ENCODE measurements at regions not wholly inside any gene's neighbourhood (a gene's known extent, or its start where the extent isn't known, plus 50 kb on each side); places are given as distances from the start of the nearest gene placed in this dataset.
"Not testable (repeated sequence)": the region's sequence is repeated elsewhere in the genome, so short reads cannot be mapped to it uniquely, and the experiment has no call there.

DNA sequence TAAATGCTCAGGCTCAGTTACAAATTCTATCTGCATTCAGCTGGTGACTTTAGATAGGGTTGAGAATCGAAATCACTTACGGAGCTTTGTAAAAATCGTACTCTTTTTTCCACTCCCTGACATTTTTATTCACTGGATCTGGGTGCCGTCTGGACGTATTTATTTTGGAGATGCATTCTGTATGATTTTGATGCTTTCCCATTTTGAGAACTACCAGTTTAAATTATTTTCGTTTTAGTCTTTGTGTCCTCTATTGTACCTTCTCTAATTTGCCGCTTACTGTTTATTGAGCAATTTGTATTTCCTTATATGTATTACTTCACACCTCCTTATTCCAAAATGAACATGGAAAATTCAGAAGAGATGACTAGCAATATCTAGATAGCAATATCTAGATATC lies 96.2 kb downstream of the FASLG start:
- no peak for DNase-seq

DNA sequence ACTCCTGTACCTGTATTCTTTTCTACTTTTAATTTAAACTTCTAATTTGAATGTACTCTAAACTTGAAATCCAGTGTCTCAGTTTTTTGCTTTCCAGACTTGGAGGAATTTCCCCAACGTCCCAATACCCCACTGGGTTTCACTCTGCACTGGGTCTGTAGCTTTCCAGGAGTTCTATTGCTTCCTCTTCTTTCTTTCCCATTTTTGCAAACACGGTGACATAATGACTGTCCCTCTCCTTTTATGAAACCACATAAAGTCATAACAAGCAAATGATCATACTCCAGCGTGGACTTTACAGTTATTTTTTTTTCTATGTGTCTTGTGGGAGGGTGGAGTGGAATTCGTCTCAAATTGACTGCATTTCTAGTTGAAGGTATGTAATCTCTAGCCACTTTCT lies 97.1 kb downstream of the FASLG start:
- no peak for DNase-seq

DNA sequence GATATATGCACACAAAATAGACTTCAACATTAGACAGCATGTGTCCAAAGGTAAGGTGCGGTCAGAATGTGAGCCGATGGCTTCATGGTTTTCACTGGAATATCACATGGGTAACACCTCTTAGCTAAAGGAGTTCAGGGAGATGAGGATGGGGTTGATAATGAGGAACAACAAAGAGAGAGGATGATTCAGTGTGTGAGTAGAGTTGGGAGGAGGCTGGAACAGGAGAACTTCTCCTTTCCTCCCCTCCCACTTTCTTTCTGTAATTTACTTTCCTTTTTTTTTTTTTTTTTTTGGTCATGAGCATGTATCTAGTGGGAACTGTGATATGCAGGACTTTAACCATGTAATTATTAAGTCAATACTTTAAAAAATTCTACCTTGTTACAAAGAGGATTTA lies 99.4 kb downstream of the FASLG start:
- DNase-seq, result no peak

DNA sequence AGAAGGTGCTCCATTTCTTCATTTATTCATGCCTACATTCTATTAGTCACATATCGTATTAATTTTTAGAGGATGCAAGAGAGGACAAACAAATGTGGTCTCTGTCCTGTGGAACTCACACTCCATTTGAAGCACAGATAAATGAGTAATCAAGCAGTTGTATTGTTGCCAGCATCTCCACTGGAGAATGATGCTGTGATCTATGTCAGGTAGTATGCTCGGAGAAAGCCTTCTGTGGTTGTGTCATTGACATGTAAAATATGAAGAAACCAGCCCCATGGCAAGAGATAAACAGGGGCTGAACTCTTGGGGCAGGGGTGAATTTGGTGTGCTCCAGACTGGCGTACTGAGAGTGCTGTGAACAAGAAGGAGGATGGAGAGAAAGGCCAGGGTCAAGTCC lies 101.2 kb downstream of the FASLG start:
- DNase-seq, result no peak

DNA sequence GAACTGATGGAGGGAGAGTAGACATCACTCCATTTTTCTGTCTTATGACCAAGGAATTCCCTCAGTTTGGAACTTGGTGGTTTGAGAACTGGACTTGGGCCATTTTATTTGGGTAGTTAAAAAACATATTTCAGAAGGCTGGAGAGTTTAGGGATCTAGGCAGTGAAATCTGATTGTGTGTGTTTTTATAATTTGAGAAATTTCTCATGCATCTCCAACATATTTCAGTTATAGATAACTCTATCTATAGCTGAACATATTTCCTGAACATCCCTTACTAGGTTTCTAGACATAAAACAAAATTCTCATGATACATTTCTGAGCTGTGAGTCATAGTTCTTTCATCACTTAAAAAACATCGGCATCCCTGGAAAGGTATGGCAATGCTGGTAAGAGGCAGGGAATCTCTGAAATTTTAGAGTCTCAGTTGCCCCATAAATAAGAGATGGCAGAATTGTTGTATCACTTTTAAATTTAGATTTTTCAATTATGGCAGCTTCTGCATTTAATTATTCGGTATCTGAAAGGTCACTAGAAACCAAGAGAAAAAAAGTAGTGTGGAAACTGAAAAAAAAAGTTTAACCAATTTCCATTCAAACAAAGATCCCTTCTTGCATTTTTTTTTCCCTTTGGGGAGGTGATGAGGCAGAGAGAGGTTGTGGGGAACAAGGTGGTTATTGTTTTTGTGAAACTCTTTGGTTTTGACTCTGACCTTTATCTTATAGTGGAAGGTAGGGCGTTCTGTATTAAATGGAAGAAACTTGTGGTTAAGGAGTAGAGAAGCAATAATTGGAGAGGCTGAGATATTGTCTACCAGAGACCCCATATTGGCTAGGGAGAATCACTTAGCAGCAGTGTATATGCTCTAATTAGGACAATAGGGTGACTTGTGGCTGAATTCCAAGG lies 102.9 kb downstream of the FASLG start:
- DNase-seq, result no peak

DNA sequence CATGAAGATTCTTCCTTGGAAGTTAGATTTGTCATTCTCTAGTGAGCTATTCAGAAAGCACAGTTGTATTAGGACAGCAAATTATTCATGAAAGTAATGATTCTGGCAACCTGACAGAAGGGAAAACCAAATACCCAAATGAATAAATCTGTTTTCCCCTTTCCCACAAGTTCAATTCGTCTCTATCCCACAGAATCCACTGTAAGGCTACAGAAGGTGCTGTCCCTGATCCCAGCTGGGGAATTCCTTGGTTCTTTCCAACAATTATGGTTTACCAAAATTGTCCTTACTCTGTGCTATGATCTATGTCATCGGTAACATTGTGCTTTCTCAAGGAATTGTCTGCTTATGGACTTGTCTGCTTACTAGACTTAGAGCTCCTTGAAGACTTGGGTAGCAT lies 104.2 kb downstream of the FASLG start:
- no peak for DNase-seq

DNA sequence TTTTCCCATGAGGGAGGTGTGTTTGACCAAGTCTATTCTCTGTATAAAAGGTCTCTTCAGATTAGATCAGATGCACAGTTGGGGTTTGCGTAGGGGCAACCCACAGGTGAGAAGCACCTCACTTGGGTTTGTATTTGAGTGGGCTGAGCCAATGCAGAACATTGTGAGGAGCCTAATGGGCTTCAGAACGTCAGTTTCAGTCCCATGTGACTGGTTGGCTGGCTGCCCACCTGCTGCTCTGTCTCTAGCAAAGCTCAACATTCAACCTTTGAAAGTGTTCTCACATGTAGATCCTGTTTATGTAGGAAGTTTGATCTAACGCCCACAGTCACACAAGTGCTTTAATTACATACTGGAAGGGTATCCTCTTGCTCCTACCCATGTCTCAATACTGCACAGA lies 105.5 kb downstream of the FASLG start:
- peak in 1 of 4 experiments; percentile 4 for DNase-seq

DNA sequence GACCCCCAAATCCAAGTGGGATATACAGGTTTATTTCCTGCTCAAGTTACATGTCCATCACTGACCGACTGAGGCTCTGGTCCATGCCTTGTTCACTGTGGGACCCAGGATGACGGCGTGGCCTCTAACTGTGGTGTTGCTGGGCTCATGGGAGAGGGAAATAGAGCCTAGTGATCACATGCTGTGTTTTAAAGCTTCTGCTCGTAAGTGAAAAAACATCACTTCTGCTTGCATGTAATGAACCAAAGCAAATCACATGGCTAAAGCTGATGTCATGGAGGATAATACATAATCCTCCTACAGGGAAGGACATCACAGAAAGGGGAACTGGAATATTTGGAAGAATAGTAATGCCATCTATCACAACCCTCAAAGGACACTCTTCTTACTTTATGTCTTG lies 107.6 kb downstream of the FASLG start:
- no peak for DNase-seq

DNA sequence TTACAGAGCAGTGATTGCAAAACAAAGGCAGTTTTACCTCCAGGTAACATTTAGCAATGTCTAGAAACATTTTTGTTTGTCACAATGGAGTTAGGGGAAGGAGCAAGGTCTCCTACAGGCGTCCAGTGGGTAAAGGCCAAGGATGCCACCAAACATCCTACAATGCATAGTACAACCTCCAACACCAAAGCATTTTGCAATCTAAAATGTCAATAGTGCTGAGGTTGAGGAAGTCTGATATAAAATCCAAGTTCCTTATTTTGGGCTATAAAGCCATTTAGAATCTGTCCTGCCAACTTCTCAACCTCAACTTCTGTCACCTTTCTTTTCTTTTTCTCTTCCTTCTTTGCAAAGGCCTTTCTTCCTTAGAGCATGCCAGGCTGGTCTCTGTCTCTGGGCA lies 111.2 kb downstream of the FASLG start:
- DNase-seq, result no peak

DNA sequence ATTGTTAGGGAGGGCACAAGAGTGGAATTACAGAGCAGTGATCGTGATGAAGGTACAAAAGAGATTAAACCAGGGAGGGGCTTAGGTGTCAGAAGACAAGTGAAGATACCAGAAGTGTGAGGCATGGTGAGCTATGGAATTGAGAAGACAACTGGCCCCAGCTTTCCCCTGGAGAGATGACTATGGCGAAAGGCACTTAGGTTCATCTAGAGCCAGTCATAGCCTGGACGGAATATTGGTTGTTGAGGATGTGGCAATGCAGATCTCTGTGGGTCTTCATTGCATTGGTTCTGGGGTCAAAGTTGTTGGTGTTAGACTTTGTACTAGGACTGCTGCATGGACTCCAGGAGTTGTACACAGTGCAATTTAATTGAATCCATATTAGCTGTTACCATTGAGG lies 115.7 kb downstream of the FASLG start:
- no peak for DNase-seq

DNA sequence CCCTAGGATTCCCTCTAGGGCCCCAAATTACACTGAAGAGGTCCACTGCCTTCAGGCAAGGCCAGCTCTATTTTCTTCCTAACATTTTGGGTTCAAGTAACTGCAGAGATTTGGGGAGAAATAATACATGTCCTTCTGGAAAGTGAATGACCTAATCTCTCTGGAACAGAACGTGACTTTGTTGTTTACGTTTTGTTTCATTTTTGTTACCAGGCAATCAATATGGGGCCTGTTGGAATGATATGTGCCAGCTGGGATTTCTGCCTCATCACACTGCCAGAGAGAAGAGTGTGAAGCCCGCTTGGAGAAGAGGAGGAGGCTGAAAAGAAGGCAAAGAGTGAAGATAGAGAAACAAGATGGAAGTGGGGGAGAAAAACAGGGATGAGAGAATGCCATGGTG lies 116.7 kb downstream of the FASLG start:
- no peak for DNase-seq

DNA sequence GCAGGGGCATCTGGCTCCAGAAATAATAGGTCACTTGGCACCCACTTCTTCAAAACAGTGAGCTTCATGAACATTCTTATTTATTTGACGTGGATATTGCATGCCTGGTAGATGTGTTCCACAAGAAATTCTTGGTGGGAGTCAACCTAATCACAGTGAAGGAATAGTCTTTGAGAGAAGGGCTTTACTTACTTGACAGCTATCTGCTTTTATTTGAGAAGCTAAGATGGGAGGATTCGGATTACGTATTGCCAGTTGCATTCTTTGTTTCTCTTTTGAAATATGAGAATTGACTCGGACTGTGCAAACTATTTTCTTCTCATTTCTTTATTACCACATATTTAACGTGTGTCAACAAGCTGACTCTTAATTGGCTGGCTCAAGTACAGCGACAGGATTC lies 117.2 kb downstream of the FASLG start:
- no peak for DNase-seq

DNA sequence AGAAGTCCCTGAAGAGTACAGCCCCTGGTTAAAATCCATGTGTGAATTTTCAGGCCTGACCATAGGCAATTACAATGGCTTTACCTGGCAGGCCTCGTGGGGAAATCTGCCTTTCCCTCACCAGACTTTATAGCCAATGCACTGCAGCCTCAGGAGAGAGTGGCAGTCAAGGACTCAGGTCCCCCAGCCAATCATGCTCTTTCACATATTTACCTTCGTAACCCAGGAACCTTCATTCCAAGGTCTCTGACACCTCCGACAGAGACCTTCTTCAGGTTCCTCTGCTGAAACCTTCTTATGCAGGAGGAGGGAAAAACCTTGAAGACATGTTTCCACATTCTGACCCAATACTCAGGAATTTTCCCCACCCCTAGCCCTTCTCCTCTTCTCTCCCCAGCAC lies 118.9 kb downstream of the FASLG start:
- no peak for DNase-seq

DNA sequence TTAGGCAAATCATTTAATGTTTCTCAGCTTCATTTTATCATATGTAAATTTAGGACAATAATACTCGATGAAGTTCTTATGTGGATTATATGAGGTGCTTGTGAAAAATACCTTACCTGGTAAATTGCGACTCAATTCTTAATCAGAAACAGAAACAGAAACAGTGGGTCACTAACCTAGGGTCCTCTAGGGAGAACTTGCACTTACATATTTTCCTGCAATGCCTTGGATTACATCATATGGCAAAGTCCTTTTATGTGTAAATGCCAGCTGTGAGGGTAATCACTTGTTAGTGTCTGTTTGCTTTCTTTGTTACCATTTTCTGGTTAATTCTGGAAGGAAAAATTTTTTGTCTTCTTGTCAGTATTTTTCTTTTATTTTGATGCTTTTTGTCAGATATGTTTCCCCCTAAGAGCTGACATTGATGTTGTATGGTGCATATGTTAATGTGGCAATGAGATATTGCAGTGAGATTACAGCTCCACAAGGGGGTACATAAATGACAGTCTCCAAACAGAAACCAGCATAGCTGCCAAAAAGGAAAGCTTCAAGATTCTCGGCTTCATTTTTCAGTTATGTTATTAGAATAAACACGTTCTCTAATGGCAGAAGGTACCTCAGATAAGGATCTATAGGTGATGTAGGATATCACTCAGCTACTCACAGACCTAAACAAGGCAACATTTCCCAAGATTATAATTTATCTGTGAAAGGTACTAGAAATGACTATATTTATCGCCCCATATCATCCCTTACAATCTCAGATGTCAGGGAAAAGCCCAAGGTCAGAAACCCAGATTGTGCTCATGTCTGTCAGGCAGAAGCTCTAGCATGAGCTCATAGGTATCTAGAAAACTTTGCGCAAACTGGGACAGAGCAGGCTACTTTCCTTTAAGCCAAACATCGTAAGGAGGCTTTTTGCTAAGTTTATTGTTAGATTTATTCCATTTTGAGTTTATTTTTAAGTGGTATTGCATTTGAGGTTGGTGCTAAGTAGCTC lies 119.9 kb downstream of the FASLG start:
- DNase-seq, result no peak

DNA sequence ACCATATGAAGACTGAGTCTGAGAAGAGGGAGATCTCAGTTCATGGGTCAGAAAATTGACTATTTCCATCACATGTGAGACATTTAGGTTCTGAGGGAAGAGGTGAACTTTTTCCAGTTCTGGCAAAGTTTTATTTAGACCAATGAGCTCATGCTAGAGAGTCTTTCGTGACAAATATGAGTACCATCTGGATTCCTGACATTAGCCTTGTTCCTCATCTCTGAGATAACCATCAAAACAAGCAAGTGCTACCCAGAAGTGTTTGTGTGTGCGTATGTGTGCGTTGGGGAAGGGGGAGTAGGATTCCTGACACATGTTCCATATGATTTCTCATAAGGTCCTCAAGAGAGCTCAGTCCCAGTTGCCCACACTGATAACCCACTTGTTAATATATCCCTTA lies 120.6 kb downstream of the FASLG start:
- no peak for DNase-seq

DNA sequence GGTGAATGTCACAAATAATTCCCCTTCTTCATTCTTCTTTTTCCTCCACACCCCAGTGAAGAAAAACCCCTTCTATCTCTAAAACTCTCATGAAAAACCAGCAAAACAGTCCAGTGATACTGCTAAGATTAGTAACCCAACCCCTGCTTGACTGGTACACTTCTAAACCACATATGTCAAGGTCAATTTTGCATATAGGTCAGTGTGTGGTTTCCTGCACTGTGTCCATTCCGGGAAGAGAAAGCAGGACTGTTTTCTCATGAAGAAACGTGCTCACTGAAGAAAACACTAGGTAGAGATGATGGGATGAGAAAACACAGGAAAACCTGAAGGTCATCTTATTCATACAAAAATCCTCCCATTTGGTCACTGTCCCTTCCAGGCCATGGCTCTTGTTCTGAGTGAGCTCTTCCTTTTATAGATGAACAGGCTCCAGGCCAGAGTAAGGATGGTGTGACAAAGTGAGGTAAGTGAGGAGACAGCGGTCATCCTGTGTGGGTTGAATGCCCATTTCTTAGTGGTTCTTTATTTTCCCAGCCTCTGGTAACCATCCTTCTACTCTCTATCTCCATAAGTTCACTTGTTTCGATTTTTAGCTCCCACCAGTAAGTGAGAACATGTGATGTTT lies 122.7 kb downstream of the FASLG start:
- DNase-seq, result no peak

DNA sequence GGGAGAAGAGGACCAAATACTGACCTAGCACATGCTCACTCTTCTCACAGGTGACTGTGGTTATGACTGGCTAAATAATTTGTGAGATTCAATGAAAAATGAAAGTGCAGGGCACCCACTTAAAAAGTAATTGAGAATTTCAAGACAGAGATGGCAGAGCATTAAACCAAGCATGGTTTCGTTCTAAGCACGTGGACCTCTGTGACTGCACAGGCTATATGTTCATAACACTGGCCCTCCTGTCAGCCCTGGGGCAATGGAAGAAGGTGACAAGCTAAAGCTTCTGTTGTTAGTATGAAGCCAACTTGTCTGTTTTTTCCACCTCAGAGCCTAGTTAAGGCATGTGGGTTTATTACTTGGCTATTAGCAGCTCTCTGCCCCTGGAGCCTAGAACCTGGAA lies 130.9 kb downstream of the FASLG start:
- no peak for DNase-seq

DNA sequence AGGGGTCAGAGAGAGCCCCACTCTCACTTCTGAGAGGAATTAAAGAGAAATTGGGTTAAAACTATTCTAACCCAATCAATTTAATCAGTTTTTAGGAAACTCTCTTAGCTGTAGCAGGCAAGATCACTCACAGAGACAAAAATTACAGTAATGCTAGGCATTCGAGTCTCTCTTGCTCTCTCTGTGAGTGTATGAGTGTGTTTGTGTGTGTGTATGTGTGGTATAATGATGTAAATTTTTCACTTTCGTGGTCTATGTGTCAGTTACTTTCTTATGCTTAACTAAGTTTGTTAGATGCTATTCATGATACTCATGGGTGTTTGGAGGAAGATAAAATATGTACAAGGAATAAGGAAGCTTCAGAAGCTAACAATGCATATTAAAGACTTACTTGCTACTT lies 131.3 kb downstream of the FASLG start:
- no peak for DNase-seq

DNA sequence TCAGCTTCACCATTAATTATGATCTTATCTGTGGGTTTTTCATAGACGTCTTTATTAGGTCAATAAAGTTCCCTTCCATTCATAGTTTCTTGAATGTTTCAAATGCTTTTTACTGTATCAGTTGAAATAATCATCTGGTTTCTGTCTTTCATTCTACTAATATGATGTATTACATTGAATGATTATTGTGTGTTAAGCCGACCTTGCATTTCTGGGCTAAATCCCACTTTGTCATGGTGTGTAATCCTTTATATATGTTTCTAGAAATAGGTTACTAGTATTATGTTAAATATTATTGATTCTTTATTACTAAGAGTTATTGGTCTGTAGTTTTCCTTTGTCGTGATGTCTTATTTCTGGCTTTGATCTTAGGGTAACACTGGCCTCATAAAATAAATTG lies 134.9 kb downstream of the FASLG start:
- no peak for DNase-seq

DNA sequence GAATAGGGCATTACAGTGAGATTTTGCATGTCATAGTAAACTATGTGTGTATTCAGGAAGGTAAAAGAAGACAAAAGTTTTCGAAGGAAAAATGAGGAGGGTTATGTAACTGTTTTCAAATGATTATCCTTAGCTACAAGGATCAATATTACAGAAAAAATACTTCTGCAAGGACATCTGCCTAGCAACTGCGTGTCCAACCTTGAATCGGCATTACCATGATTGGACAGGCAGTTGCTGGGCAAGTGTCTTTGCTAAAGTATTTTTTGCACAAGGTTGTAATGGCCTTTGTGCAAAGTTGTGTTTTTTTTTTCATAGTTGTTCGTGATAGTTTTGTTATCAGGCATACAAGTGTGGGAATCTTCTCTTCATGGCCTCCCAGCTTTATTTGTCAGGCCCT lies 136.8 kb downstream of the FASLG start:
- DNase-seq, result no peak

DNA sequence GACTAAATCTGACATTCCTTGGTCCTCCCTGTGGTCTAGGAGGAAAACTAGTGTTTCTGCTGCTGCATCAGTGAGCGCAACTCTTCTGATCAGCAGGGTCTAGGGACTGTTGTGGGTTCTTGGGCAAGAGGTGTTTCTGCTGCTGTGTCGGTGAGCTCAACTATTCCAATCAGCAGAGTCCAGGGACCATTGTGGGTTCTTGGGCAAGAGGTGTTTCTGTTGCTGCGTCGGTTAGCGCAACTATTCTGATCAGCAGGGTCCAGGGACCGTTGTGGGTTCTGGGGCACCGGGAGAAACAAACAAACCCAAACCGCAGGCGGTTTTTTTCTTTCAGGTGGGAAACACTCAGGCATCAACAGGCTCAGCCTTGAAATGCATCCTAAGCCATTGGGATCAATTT lies 140.9 kb downstream of the FASLG start:
- DNase-seq, result not testable (repeated sequence)

DNA sequence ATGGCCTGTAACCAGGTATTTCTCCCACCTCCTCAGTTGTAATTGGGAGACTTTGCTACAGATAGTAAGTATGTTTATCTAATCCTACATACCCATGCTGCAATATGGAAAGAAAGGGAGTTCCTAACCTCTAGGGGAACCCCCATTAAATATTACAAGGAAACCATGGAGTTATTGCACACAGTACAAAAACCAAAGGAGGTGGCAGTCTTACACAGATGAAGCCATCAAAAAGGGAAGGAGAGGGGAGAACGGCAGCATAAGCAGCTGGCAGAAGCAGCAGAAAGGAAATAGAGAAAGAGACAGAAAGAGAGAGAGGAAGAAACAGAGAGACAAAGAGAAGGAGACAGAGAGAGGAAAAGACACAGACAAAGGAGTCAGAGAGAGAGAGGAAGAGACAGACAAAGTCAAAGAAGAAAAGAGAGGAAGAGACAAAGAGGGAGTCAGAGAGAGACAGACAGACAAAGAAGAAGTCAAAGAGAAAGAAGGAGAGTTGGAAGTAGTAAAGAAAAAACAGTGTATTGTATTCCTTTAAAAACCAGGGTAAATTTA lies 142.9 kb downstream of the FASLG start:
- DNase-seq, result no peak

DNA sequence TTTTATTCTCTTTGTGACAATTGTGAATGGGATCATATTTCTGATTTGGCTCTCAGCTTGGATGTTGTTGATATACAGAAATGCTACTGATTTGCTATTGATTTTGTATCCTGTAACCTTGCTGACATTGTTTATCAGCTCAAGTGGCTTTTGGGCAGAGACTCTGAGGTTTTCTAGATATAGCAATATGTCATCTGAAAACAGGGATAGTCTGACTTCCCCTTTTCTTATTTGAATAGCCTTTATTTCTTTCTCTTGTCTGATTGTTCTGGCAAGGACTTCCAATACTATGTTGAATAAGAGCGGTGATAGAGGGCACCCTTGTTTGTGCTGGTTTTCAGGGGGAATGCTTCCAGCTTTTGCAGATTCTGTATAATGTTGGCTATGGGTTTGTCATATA lies 150.8 kb downstream of the FASLG start:
- DNase-seq, result no peak
